B cell (primary cell): ENCODE measurements at regions not wholly inside any gene's neighbourhood (a gene's known extent, or its start where the extent isn't known, plus 50 kb on each side); places are given as distances from the start of the nearest gene placed in this dataset.

Experiments used
- ATAC-seq: fragments of 200-7000 bp; cut with Tn5 transposase; one replicate; pipeline ENCODE4 v1.10.0; 2021; ENCODE audit warnings: low read depth, mild to moderate bottlenecking, moderate number of reproducible peaks, moderate library complexity
- CTCF ChIA-PET: fragments of 350-600 bp; sonication (Branson Sonifier 250); formaldehyde crosslinking; loops from one replicate; lab custom pipeline; 2021; ENCODE audit warnings: antibody characterized with exemption, inconsistent platforms; lab: Charles Lee
- POLR2A ChIA-PET: fragments of 350-600 bp; sonication (Branson Sonifier 250); formaldehyde crosslinking; loops from one replicate; lab custom pipeline; 2021; ENCODE audit warnings: antibody characterized with exemption; lab: Charles Lee
- DNase-seq: peaks from one replicate; pipeline ENCODE4 v3.0.0; 2013
- H2AFZ ChIP-seq: 2 replicates; pipeline ENCODE4 v1.6.1; 2012; ENCODE audit warnings: mild to moderate bottlenecking, low read depth, low read length; ENCODE audit not compliant: insufficient read depth, poor library complexity, severe bottlenecking
- H3K27ac ChIP-seq, 2 donors: 1 replicate in 1 of 2; 2 replicates in 1 of 2; pipeline ENCODE4 v1.5.1; 2012 to 2013; ENCODE audit warnings: low read length in 2 of 2, mild to moderate bottlenecking in 2 of 2, moderate library complexity in 1 of 2
- H3K27me3 ChIP-seq, 4 experiments: fragments of 200-600 bp in 1 of 4; sonication (generic) in 1 of 4; replicated peaks in 1 of 4; 1 replicate in 2 of 4; 2 replicates in 2 of 4; pipeline versions ENCODE4 v1.6.1 to v1.7.0; 2013 to 2016; ENCODE audit warnings: low read length in 3 of 4, mild to moderate bottlenecking in 2 of 4, mixed read lengths in 1 of 4, moderate library complexity in 1 of 4; ENCODE audit not compliant: insufficient read depth in 4 of 4, control insufficient read depth in 3 of 4; ENCODE audit errors: control extremely low read depth in 1 of 4
- H3K36me3 ChIP-seq, 2 experiments: replicated peaks in 1 of 2; 1 replicate in 1 of 2; 2 replicates in 1 of 2; pipeline versions ENCODE4 v1.6.1 to v1.7.1; 2013; ENCODE audit warnings: low read length in 1 of 2; ENCODE audit not compliant: insufficient read depth in 2 of 2, control insufficient read depth in 1 of 2; ENCODE audit errors: control extremely low read depth in 1 of 2, extremely low read depth in 1 of 2
- H3K4me1 ChIP-seq, 2 donors: fragments of 200-600 bp in 1 of 2; sonication (generic) in 1 of 2; 1 replicate in 1 of 2; 2 replicates in 1 of 2; pipeline versions ENCODE4 v1.5.1 to v1.6.1; 2013 to 2017; ENCODE audit warnings: low read length in 2 of 2; ENCODE audit not compliant: control insufficient read depth in 2 of 2, insufficient read depth in 2 of 2
- H3K4me2 ChIP-seq: replicated peaks from 2 replicates; pipeline ENCODE3; 2012; ENCODE audit warnings: mild to moderate bottlenecking, low read depth, low read length; ENCODE audit not compliant: poor library complexity, severe bottlenecking
- H3K4me3 ChIP-seq, 5 experiments: fragments of 200-600 bp in 1 of 5; sonication (generic) in 1 of 5; 1 replicate in 3 of 5; 2 replicates in 2 of 5; pipeline versions ENCODE4 v1.5.1 to v1.7.0; 2011 to 2016; ENCODE audit warnings: low read length in 4 of 5, mild to moderate bottlenecking in 4 of 5, low read depth in 2 of 5, control low read depth in 1 of 5, moderate library complexity in 1 of 5; ENCODE audit not compliant: insufficient read depth in 1 of 5; ENCODE audit errors: control extremely low read depth in 1 of 5, extremely low read depth in 1 of 5
- H3K79me2 ChIP-seq: fragments of 200-600 bp; sonication (generic); one replicate; pipeline ENCODE4 v1.6.0; 2016; ENCODE audit warnings: low read length; ENCODE audit not compliant: control insufficient read depth, insufficient read depth
- H3K9ac ChIP-seq: fragments of 200-600 bp; sonication (generic); 2 replicates; pipeline ENCODE4 v1.6.1; 2017; ENCODE audit warnings: mild to moderate bottlenecking, low read length, moderate library complexity
- H3K9me3 ChIP-seq, 3 donors: one replicate each; pipeline versions ENCODE4 v1.6.1 to v1.7.1; 2013; ENCODE audit warnings: low read length in 2 of 3; ENCODE audit not compliant: control insufficient read depth in 2 of 3, insufficient read depth in 1 of 3; ENCODE audit errors: control extremely low read depth in 1 of 3
- H4K20me1 ChIP-seq: 2 replicates; pipeline ENCODE4 v1.6.0; 2012; ENCODE audit warnings: mild to moderate bottlenecking, low read length; ENCODE audit not compliant: insufficient read depth, control insufficient read depth, poor library complexity, severe bottlenecking
- H3K27ac Mint-ChIP-seq: one replicate; pipeline ENCODE4 v1.8.0; 2021; ENCODE audit warnings: mixed read lengths
- H3K27me3 Mint-ChIP-seq: one replicate; pipeline ENCODE4 v1.8.0; 2021; ENCODE audit warnings: mixed read lengths
- H3K4me1 Mint-ChIP-seq: one replicate; pipeline ENCODE4 v1.8.0; 2021; ENCODE audit warnings: mixed read lengths
- H3K4me3 Mint-ChIP-seq: one replicate; pipeline ENCODE4 v1.8.0; 2021; ENCODE audit warnings: mixed read lengths
- H3K9me3 Mint-ChIP-seq: one replicate; pipeline ENCODE4 v1.8.0; 2022; ENCODE audit warnings: mixed read lengths; ENCODE audit not compliant: insufficient read depth
- EZH2 ChIP-seq: IDR thresholded peaks from 2 replicates; pipeline ENCODE4 v1.6.1; 2012; ENCODE audit warnings: borderline replicate concordance, low read depth, mild to moderate bottlenecking, moderate library complexity, low read length; ENCODE audit not compliant: insufficient read depth, poor library complexity, severe bottlenecking
- WGBS: methylation state at CpG from one replicate; pipeline ENCODE4 v1.1.5; 2013; ENCODE audit warnings: missing lambda C conversion rate; ENCODE audit not compliant: insufficient coverage; 5-methylcytosine and 5-hydroxymethylcytosine counted together
- intact Hi-C: fragments of 100-400 bp; cut with micrococcal nuclease; formaldehyde crosslinking; loops from one replicate; pipeline ENCODE4 v1.10.0; 2022
- TF ChIP-seq, protein P1 (sequence below): fragments of 200-600 bp; IDR thresholded peaks from one replicate; pipeline ENCODE4 v1.8.0; 2022; ENCODE audit warnings: antibody characterized with exemption, mild to moderate bottlenecking

GRCh38 chr17:69822314-69822875, 252.6 kb upstream of the KCNJ16 start:
- TF ChIP-seq EZH2: no peak
- TF ChIP-seq, protein P1, sequence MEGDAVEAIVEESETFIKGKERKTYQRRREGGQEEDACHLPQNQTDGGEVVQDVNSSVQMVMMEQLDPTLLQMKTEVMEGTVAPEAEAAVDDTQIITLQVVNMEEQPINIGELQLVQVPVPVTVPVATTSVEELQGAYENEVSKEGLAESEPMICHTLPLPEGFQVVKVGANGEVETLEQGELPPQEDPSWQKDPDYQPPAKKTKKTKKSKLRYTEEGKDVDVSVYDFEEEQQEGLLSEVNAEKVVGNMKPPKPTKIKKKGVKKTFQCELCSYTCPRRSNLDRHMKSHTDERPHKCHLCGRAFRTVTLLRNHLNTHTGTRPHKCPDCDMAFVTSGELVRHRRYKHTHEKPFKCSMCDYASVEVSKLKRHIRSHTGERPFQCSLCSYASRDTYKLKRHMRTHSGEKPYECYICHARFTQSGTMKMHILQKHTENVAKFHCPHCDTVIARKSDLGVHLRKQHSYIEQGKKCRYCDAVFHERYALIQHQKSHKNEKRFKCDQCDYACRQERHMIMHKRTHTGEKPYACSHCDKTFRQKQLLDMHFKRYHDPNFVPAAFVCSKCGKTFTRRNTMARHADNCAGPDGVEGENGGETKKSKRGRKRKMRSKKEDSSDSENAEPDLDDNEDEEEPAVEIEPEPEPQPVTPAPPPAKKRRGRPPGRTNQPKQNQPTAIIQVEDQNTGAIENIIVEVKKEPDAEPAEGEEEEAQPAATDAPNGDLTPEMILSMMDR: no peak
- Histone ChIP-seq H3K9ac (no peak overlapping the region), H4K20me1 (no peaks in the 10 kb centered on the region), H3K27me3 (no peaks in the 10 kb centered on the region), H3K9me3 (peaks cover 0 to 20% (median 0%) of the 10 kb centered on the region in 3 donors), H3K27ac (no peak overlapping the region), H3K4me3 (no peak overlapping the region), H3K4me1 (no peaks in the 10 kb centered on the region), H2AFZ (no peak overlapping the region), H3K36me3 (no peaks in the 10 kb centered on the region), H3K4me2 (no peak overlapping the region), H3K79me2 (no peaks in the 10 kb centered on the region)
- intact Hi-C loops: no loop called here
- Mint-ChIP-seq H3K4me3 (no peak overlapping the region), H3K4me1 (no peaks in the 10 kb centered on the region), H3K9me3 (peaks cover 6% of the 10 kb centered on the region), H3K27ac (no peak overlapping the region), H3K27me3 (no peaks in the 10 kb centered on the region)
- ATAC-seq (no peak), DNase-seq (no peak)
- POLR2A ChIA-PET: no interaction called here
- 89% methylated on average over 8 of the region's 8 CpGs for WGBS
- CTCF ChIA-PET: interaction anchor here (0.5 to 0.7 kb wide), 2 partner anchors 40 to 572 kb away, joined by 3 read pairs; no protein-coding TSS in a partner anchor

- Histone ChIP-seq H3K4me1 (no peaks in the 10 kb centered on the region), H3K4me2 (no peak overlapping the region), H3K9me3 (no peaks in the 10 kb centered on the region), H3K79me2 (no peaks in the 10 kb centered on the region), H3K27ac (no peak overlapping the region), H2AFZ (no peak overlapping the region), H3K9ac (no peak overlapping the region), H4K20me1 (no peaks in the 10 kb centered on the region), H3K36me3 (no peaks in the 10 kb centered on the region), H3K27me3 (no peaks in the 10 kb centered on the region), H3K4me3 (no peak overlapping the region)
- Mint-ChIP-seq H3K27ac (no peak overlapping the region), H3K4me3 (no peak overlapping the region), H3K9me3 (peaks cover 6% of the 10 kb centered on the region), H3K27me3 (no peaks in the 10 kb centered on the region), H3K4me1 (no peaks in the 10 kb centered on the region)
- 50% methylated on average over 2 of the region's 6 CpGs for WGBS
- ChIA-PET POLR2A (no interaction called here), CTCF (no interaction called here)
- TF ChIP-seq EZH2: no peak
- TF ChIP-seq, protein P1: no peak
- no peak for ATAC-seq
- no peak for DNase-seq
- intact Hi-C loops: no loop called here
These were observed 246.9 kb upstream of the KCNJ16 start for GRCh38 chr17:69828087-69828486.
